ENCODE measurements at regions not wholly inside any gene's neighbourhood (a gene's known extent, or its start where the extent isn't known, plus 50 kb on each side); places are given as distances from the start of the nearest gene placed in this dataset.

GRCh38 chr22:49576241-49577141 is 251.2 kb downstream of the BRD1 start:
- Histone ChIP-seq H3K36me3 (ENCODE audit: control insufficient read depth in 2 of 2, insufficient read depth in 1 of 2, low read length in 2 of 2) (no peaks in the 10 kb centered on the region; a peak in 1 of 3 replicates), H3K9me3 (ENCODE audit: control insufficient read depth, insufficient read depth, low read depth, low read length) (no peaks in the 10 kb centered on the region), H3K4me3 (ENCODE audit: low read depth, low read length) (no peak overlapping the region), H3K4me1 (ENCODE audit: control insufficient read depth, insufficient read depth, low read length) (no peaks in the 10 kb centered on the region), H3K27ac (ENCODE audit: extremely low read depth, low read depth, low read length) (no peak overlapping the region)
- POLR2A ChIA-PET, result no interaction called here
- CTCF ChIA-PET, result no interaction called here
- TF ChIP-seq PRDM2 (tag by site-specific recombination; IDR thresholded peaks at IDR 0.05; ENCODE audit: borderline replicate concordance) (no peak), ZNF184 (tag by site-specific recombination; IDR thresholded peaks at IDR 0.05) (no peak), ZNF501 (tag by site-specific recombination; IDR thresholded peaks at IDR 0.05) (no peak), HOXD13 (CRISPR knock-in tag; IDR thresholded peaks at IDR 0.05; ENCODE audit: borderline replicate concordance) (no peak), ZNF518A (tag by site-specific recombination; conservative IDR thresholded peaks at IDR 0.05; ENCODE audit: low read depth) (no peak), ZNF341 (tag by site-specific recombination; IDR thresholded peaks at IDR 0.05; ENCODE audit: low read depth) (no peak), ZNF449 (tag by site-specific recombination; IDR thresholded peaks at IDR 0.05) (no peak)

- TF ChIP-seq ZNF792 (tag by site-specific recombination; IDR thresholded peaks at IDR 0.05) (no peak), ZBTB17 (tag by site-specific recombination; IDR thresholded peaks at IDR 0.05) (no peak), ZNF423 (tag by site-specific recombination; IDR thresholded peaks at IDR 0.05) (no peak)
- ChIA-PET POLR2A (no interaction called here), CTCF (no interaction called here)
- Histone ChIP-seq H3K36me3 (ENCODE audit: control insufficient read depth in 2 of 2, insufficient read depth in 1 of 2, low read length in 2 of 2) (no peaks in the 10 kb centered on the region; a peak in 1 of 3 replicates), H3K9me3 (ENCODE audit: control insufficient read depth, insufficient read depth, low read depth, low read length) (no peaks in the 10 kb centered on the region), H3K4me1 (ENCODE audit: control insufficient read depth, insufficient read depth, low read length) (no peaks in the 10 kb centered on the region), H3K4me3 (ENCODE audit: low read depth, low read length) (no peak overlapping the region), H3K27ac (ENCODE audit: extremely low read depth, low read depth, low read length) (no peak overlapping the region)
Observed at GRCh38 chr22:49575703-49576081, 252.0 kb downstream of the BRD1 start.
